ENCODE measurements at regions not wholly inside any gene's neighbourhood (a gene's known extent, or its start where the extent isn't known, plus 50 kb on each side); places are given as distances from the start of the nearest gene placed in this dataset.

DNA sequence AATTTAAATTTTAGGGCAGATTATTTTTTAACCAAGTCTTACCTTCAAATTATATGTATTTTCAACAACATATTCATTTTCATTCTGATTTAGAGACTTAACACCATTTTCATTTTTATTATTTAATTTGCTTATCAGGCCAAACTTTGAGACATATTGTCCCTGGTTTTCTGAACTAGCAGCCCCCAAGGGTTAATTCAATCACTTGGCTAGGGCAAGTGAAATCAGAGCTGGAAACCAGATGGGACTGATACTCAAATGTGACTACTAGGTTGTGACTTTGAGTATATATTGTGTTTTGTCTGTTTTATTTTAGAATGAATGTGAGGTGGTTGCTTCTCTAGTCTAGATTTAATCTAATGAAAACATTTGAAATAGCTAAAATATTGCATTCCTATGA is 198.9 kb upstream of the PTGFR start:
- Mint-ChIP-seq H3K9me3 (peaks cover 4 to 23% (median 11%) of the 10 kb centered on the region in 7 donors), H3K4me1 (no peaks in the 10 kb centered on the region), H3K36me3 (no peaks in the 10 kb centered on the region), H3K27ac (no peak overlapping the region), H3K27me3 (ENCODE audit: low read depth in 3 of 3) (no peaks in the 10 kb centered on the region), H3K4me3 (no peak overlapping the region)
- Histone ChIP-seq H3K4me1 (ENCODE audit: control insufficient read depth in 1 of 2, insufficient read depth in 2 of 2, low read length in 2 of 2) (no peaks in the 10 kb centered on the region), H3K9me3 (replicated peaks in 1 of 2; ENCODE audit: control insufficient read depth in 1 of 2, insufficient read depth in 1 of 2, low read length in 2 of 2) (peaks cover 13 to 16% of the 10 kb centered on the region in 2 donors), H3K27me3 (ENCODE audit: control insufficient read depth in 2 of 2, insufficient read depth in 2 of 2, low read length in 2 of 2) (no peaks in the 10 kb centered on the region), H3K27ac (ENCODE audit: low read depth in 1 of 2, low read length in 2 of 2) (no peak overlapping the region), H3K9ac (ENCODE audit: insufficient read depth, low read length, poor library complexity, severe bottlenecking) (no peak overlapping the region), H2AFZ (ENCODE audit: insufficient read depth, low read depth, low read length, poor library complexity, severe bottlenecking) (no peak overlapping the region), H3K79me2 (ENCODE audit: insufficient read depth, low read length) (no peaks in the 10 kb centered on the region), H3K4me2 (replicated peaks; ENCODE audit: extremely low read depth, low read length, poor library complexity, severe bottlenecking) (no peak overlapping the region), H3K36me3 (replicated peaks in 1 of 2; ENCODE audit: control insufficient read depth in 1 of 2, insufficient read depth in 2 of 2, low read length in 2 of 2) (no peaks in the 10 kb centered on the region), H3K4me3 (replicated peaks in 1 of 3; ENCODE audit: low read depth in 2 of 3, low read length in 3 of 3) (no peak overlapping the region), H4K20me1 (ENCODE audit: insufficient read depth, low read length) (no peaks in the 10 kb centered on the region)
- intact Hi-C loops (cut with micrococcal nuclease), result no loop called here
- DNase-seq, result no peak
- TF ChIP-seq, protein P1, sequence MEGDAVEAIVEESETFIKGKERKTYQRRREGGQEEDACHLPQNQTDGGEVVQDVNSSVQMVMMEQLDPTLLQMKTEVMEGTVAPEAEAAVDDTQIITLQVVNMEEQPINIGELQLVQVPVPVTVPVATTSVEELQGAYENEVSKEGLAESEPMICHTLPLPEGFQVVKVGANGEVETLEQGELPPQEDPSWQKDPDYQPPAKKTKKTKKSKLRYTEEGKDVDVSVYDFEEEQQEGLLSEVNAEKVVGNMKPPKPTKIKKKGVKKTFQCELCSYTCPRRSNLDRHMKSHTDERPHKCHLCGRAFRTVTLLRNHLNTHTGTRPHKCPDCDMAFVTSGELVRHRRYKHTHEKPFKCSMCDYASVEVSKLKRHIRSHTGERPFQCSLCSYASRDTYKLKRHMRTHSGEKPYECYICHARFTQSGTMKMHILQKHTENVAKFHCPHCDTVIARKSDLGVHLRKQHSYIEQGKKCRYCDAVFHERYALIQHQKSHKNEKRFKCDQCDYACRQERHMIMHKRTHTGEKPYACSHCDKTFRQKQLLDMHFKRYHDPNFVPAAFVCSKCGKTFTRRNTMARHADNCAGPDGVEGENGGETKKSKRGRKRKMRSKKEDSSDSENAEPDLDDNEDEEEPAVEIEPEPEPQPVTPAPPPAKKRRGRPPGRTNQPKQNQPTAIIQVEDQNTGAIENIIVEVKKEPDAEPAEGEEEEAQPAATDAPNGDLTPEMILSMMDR (IDR thresholded peaks at IDR 0.05), result no peak

DNA sequence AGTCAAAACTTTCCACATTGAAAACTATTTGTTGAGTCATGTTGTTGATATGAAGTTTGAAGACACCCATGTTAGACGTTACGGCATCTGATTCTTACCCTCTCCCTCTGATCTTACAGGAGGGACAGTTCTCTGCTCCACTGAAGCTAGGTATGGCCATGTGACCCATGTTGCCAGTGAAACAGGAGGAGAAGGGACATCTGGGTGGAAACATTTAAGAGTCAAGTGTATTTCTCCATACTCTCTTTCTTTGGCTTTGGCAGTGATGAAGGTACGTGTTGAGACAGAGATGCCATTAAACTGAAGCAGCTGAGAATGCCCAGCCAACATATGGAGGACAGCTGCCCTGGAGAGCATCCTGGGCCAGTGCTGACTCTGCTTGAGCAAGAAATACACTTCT is 198.4 kb upstream of the PTGFR start:
- Histone ChIP-seq H4K20me1 (ENCODE audit: insufficient read depth, low read length) (no peaks in the 10 kb centered on the region), H3K4me3 (replicated peaks in 1 of 3; ENCODE audit: low read depth in 2 of 3, low read length in 3 of 3) (no peak overlapping the region), H3K27me3 (ENCODE audit: control insufficient read depth in 2 of 2, insufficient read depth in 2 of 2, low read length in 2 of 2) (no peaks in the 10 kb centered on the region), H3K4me2 (replicated peaks; ENCODE audit: extremely low read depth, low read length, poor library complexity, severe bottlenecking) (no peak overlapping the region), H3K79me2 (ENCODE audit: insufficient read depth, low read length) (no peaks in the 10 kb centered on the region), H3K4me1 (ENCODE audit: control insufficient read depth in 1 of 2, insufficient read depth in 2 of 2, low read length in 2 of 2) (no peaks in the 10 kb centered on the region), H3K36me3 (replicated peaks in 1 of 2; ENCODE audit: control insufficient read depth in 1 of 2, insufficient read depth in 2 of 2, low read length in 2 of 2) (no peaks in the 10 kb centered on the region), H3K9ac (ENCODE audit: insufficient read depth, low read length, poor library complexity, severe bottlenecking) (no peak overlapping the region), H3K9me3 (replicated peaks in 1 of 2; ENCODE audit: control insufficient read depth in 1 of 2, insufficient read depth in 1 of 2, low read length in 2 of 2) (peaks cover 13 to 16% of the 10 kb centered on the region in 2 donors), H2AFZ (ENCODE audit: insufficient read depth, low read depth, low read length, poor library complexity, severe bottlenecking) (no peak overlapping the region), H3K27ac (ENCODE audit: low read depth in 1 of 2, low read length in 2 of 2) (no peak overlapping the region)
- no peak overlapping the region for H3K4me3 Mint-ChIP-seq
- intact Hi-C loops (cut with micrococcal nuclease), result no loop called here
- no peak overlapping the region for H3K27ac Mint-ChIP-seq
- no peak for DNase-seq
- no peaks in the 10 kb centered on the region for H3K4me1 Mint-ChIP-seq
- no peaks in the 10 kb centered on the region for H3K36me3 Mint-ChIP-seq
- peaks cover 4 to 23% (median 11%) of the 10 kb centered on the region in 7 donors for H3K9me3 Mint-ChIP-seq
- WGBS (ENCODE audit: insufficient coverage), result 100% methylated on average over 1 of the region's 3 CpGs
- TF ChIP-seq, protein P1 (IDR thresholded peaks at IDR 0.05), result no peak
- H3K27me3 Mint-ChIP-seq (ENCODE audit: low read depth in 3 of 3), result no peaks in the 10 kb centered on the region

Data from CD14-positive monocyte (primary cell).